ENCODE measurements at regions not wholly inside any gene's neighbourhood (a gene's known extent, or its start where the extent isn't known, plus 50 kb on each side); places are given as distances from the start of the nearest gene placed in this dataset.

DNA sequence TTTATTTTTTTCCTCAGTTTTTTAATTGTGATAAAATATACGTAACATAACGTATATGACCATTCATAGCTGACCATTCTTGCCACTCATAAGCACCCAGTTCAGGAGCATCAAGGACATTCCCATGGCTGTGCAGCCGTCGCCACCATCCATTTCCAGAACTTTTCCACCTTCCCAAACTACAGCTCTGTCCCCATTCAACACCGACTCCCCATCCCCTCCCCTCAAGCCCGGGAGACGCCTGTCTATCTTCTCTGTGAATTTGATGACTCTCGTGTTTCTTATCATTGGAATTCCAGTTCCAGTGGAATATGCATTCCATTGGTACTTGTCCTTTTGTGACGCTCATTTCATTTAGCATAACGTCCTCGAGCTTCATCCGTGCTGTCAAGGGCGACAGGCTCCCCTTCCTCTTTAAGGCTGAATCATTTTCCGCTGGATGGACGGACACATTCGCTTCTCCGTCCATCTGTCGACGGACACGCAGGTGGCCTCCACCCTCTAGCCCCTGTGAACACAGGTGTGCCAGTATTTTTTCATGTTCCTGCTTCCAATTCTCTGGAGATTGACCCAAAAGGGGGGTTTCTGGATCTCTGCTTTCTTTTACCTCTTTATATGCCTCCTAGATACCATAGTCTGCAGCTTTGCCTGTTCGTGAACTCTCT is 88.1 kb downstream of the YTHDF1 start:
- peak; percentile 31 for DNase-seq

DNA sequence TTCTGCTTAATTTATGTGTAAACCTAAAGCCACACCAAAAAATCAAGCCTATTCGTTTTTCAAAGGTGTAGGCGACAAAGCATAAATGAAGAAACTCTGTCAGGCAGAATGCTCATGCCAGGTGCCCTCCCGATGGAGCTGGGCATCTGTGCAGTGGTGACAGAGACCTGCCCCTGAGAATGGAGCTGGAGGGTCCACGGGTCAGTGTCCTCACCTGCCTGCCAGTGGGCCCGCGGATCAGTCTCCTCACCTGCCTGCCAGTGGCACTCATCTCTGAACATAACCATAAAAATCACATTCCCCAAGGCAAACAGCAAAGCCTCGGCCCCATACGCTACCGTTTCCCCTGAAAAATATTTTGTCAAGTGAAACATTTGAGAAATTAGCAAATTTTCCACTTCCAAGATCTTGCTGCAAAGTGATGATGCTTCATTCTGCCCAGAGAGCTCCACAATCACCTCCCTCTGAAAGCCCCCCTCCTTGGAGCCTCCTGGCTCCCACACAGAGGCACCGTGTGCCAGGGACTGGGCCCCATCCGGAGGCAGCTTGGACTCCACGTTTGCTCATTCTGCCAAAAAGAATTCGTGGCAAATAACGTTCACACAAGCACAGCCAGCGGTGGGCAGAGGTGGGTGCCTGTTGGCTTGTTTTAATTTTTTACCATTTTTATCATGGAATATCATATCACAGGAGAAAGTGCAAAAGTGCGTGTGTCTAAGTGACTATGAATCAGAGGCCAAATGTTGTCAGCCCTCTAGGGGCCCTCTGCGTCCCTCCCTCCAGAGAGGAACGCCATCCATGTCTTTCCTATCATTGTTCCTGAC is 88.8 kb downstream of the YTHDF1 start:
- DNase-seq = peak; percentile 16

DNA sequence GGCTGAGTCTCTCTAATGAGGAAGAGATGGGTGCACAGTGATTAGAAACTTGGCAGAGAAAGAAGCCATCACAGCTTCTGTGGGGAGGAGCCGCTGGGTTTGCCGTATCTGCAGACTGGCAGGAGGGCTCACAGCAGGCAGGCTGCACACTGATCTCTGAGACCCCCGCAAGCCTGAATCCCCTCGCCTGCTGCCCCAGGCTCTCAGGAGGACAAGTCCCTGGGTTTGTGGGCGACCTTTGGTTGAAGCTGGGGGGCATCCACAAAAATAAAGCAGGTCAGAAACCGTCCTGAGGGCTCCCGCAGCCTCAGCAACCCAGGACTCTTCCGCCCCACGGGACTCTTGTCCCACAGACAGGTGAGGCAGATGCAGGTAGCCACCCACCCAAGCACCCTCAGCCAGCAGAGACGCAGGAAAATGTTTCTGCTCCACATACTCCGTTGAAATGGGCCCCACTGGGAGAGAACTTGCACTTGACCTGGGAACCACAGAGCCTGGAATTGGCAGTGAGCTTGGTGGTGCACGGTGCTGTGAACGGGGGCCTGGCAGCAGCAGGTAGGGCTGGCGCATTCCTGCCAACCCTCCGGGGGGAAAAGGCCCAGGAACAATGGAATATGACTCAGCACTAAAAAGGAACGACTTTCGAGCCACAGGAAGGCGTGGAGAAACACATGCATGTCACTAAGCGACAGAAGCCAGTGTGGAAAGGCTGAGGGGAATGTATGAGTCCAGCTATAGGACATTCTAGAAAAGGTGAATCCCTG is 89.9 kb downstream of the YTHDF1 start:
- DNase-seq = peak; percentile 50

DNA sequence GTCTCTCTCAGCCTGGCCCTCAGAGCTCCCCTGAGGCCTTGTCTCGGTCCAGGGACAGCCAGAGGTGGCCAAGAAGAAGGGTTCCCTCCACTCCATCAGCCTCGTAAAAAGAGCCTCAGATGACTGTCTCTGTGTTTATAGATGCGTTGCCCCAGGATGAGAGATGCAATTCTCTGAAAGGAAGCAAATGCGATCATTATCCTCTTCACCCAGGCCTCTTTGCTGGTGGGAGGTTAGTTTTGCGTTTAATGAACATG is 90.4 kb downstream of the YTHDF1 start:
- no peak for DNase-seq

DNA sequence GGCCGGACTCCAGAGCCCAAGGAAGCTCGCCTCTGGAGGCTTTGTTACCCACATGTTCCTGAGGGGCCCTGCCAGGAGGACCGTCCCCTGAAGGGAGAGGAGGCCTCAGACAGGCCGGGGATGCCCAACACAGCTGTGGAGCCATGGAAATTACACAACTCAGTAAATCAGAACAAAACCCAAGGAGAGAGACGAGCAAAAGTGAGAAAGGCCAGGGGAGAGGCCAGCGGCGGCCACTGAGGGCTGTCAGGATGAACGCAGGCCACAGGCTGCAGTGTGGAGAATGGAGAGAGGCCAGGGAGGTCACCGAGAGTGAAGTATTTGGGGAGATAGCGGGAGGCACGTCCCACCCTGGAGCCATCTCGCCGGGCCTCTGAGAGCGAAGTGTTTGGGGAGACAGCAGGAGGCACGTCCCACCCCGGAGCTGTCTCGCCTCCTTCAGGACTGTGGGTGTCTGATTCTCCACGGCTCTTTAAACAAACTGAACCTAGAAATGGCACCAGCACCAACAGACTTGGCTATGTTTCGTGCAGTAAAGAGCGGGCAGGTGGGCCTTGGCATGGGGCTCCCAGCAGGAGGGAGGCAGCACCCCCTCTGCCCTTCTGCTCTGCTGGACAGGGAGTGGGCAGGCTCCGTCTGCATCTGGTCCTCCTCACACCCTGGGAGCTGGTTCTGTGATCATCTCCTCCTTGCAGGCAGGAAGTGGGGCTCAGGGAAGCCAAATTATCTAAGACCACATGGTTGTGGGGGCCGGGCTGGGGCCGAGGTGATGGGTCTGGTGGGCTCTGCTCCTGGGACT is 91.0 kb downstream of the YTHDF1 start:
- peak; percentile 42 for DNase-seq

DNA sequence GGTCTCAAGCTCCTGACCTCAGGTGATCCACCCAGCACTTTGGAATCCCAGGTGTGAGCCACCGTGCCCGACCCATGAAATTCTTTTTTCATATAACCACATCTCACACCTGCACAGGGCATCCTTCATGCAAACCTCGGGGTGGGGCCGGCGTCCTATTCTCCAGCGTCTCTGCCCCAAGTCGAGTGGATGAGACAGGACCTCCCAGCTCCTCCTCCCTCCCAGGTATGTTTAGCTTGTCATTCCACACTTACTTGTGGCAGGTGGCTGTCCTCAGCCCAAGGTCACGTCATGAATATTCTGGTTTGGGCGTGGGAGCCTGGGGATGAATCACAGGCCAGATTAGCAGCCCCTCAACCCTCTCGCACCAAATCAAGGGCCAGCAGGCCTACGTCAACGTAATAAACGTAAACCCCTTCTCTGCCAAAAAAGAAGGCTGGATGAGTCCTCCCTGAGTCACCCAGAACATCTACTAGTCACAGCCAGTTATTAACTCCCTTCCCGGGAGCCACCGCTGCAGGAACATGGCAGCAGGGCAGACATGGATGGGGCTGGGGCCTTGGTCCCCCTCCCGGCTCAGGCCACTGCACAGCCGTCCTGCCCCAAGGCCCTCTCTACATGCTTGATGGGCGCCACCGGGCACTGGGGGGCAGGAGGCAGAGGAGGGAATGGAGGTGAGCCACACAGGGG is 91.7 kb downstream of the YTHDF1 start:
- peak; percentile 35 for DNase-seq

DNA sequence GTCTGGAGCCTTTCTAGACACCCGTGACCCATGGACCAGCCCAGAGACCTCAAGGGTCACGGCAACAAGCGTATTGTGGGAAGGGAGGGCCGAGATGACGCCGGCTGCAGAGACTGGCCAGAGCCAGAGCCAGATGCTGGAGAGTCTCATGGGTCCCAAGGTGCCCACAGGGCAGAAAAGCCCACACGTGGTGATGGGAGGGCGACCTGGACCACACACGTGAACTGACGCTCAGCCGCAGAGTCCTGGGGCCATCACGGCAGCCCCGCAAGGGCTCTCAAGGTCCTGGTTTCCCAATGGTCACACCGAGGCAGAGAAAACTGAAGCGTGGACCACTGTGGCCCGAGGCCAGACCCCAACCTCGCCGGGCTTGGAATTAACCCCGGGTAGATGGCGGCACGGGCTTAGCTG is 92.6 kb downstream of the YTHDF1 start:
- peak; percentile 40 for DNase-seq

DNA sequence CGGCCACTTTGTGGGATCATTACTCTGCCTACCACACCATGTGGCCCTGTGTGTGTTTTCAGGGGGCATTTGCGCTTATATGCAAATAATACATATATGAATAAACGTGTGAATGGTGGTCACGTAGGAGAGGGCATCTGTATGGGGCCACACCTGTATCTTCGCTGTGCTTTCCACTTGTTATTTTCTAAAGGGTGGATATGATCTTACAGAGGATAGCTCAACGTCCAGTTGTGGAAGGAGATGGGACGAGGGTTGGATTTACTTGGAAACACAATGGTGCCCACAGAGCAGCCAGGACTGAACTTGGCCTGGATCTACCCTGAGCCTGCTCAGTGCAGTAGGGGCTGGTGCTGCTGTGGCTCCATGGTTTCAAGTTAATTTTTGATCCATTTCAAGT is 93.3 kb downstream of the YTHDF1 start:
- peak; percentile 15 for DNase-seq

DNA sequence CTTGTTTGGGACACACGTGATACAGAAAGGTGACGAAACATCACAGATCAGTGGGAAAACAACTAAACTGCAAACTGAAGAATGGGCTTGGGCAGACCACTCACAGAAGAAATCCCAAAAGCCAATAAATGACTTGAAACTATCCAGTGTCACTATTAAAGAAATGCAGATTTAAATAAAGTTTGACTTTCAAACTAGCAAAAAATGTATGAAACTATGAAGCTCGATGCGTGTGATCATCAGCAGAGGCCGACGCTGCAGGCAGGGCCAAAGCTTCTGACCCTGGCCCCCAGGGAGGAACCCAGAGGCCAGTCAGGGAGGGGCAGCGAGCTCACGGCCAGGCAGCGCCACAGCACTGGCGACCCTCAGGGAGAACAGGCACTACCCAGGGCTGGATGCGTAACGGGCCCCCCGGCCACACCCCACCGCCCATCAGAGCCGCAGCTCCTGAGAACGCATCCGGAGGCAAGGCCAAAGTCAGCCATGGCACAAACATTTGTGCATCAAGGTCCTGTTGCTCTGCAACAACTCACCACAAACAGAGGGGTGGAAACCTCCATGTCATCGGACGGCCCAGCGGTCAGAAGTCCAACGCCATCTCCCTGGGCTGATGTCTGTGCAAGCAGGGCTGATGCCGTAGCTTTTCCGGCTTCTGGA is 94.1 kb downstream of the YTHDF1 start:
- peak; percentile 49 for DNase-seq

DNA sequence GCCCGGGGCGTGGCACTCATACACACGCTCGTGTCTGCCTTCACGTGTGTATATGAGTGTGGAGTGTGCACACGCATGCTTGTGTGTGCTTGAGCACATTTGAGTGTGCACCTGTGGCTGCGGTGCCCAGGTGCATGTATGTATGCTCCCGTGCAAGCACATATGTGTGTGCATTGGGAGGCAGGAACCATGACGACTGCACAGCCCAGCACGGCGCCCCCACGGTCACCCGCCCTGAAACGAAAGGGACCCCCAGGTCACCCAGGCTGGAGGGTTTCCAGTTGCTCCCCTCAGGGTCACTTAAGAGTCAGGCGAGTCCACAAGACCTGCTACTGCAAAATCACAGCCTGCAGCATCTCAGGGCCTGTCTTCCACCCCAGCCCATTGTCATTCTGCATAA is 94.7 kb downstream of the YTHDF1 start:
- no peak for DNase-seq

DNA sequence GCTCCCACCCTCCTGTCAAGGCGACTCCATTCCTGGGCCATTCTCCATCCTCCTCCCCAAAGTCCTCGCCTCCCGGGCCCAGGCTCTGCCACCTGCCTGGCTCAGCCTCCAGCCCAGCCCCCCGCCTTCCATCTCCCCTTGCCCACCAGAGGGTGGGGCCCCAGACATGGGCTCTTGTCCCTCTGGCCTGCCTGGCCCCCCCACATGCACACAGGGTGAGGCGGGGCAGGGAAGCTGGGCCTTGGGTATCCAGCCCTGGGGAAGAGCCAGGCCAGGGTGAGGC is 95.2 kb downstream of the YTHDF1 start:
- no peak for DNase-seq

DNA sequence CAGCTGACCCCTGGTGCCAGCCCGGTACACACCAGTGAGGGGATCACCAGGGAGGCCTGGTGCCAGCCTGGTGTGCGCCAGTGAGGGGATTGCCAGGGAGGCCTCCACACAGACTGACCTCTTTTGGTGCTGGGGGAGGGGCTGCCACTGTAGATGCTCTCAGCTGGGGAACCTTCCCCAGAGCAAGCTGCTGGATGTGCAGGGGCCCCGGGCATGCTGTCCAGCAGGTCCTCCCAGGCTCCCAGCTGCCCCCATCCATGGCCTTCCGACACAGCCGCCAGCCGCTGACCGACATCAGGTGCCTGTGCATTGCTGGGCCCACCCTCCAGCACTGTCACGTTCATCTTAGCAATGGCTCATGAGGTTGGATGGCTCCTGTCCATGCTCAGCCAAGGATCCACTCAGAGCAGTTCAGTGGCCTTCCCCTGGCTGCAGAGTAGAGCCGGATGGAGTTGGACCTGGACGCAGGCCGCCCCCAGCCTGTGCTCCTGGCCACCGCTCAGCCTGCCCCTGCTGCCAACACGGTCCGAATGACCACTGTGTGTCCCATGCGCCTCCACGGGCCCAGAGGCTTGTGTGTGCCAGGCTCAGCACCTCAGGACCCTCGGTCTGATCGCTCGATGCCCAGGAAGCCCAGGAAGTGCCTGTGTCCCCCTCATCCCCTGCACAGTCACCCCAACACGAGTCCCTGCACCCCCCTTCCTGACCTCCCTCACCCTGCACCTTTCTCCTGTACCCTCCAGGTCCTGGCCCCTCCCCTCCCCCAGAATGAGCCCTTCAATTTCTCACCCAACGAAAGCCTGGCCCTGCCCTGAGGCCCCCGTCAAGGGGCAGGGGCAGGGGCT is 95.7 kb downstream of the YTHDF1 start:
- DNase-seq = no peak

DNA sequence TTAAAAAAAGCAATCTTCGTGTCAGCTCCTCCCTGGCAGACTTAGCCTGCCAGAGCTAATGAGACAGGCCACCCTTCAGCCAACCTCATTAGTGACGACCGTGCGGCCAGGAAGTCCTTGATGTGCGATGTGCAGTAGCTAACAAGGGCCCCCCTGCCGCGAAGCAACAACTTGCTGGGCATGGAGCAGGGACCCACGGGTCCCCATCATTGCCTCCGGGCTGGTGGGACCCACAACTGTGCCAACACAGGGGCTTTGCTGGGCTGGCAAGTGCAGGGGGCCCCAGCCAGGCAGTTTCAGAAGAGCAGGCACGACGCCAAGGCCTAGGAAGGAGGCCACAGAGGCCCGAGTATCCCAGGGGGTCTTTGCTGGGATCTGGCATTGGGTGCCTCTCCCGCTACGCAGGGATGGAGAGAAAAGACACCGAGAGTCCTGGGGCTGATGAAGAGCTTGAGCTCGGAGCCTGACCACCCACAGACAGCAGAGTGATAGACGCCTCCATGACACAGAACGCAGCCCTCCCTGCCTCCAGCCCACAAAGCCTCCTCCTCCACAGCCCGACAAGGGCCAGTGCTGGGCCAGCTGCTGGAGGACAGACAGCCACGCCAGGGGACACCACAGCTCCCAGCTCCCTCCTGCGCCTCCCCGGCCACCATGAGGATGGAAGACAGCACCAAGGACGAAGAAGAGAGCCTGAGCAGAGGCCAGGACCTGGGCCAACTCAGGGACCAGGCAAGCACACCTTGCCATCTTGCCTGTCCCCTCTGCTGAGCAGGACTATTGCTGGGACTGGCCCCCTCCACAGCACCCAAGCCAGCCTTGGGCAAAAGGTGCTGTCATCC is 96.6 kb downstream of the YTHDF1 start:
- no peak for DNase-seq

DNA sequence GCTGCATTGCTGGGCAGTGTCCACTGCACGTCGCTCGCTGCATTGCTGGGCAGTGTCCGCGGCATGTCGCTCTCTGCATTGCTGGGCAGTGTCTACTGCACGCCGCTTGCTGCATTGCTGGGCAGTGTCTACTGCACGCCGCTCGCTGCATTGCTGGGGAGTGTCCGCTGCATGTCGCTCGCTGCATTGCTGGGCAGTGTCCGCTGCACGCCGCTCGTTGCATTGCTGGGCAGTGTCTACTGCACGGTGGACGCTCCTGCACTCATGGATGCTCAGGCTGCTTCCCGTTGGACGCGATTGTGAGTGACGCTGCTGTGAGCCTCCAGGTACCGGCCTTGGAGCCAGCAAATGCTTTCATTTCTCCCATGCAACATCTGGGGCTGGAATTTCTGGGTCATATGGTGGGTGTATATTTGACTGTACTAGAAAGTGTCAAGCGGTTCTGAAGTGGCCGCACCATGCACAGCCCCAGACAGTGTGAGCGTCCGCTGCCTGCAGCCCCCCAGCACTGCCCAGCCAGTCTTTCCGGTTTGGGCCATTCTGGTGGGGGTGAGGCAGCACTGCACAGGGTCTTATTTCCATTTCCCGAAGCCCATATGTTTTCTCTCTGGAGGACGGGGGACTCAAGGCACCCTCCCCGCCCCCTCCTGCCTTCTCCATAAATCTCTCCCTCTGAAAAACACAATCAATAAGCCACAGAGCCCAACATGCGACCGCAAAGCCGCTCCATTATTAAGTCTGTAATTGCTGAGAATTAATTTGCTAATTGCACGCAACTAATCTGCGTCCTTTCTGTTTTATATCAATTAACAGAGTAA is 97.4 kb downstream of the YTHDF1 start:
- DNase-seq = no peak

DNA sequence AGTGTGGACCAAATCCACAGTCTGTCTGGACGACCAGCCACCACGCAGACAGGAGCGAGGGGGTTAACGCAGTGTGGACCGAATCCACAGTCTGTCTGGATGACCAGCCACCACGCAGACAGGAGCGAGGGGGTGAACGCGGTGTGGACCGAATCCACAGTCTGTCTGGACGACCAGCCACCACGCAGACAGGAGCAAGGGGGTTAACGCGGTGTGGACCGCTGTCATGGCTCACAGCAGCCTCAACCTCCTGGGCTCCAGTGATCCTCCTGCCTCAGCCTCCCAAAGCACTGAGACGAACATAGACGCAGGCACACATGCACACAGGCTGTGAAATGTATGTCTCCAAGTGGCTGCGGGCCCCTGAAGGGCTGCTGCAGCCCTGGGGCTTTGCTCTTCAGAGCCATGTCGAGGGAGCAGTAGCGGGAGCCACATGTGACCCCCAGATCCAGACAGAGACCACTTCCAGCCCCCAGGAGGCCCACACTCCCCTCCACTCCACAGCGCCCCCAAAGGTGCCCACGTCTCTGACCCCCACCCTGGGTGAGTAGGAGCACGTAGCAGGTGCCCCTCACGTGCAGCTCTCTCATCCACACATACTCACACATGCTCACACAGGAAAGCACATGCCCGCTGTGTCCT is 98.1 kb downstream of the YTHDF1 start:
- no peak for DNase-seq

DNA sequence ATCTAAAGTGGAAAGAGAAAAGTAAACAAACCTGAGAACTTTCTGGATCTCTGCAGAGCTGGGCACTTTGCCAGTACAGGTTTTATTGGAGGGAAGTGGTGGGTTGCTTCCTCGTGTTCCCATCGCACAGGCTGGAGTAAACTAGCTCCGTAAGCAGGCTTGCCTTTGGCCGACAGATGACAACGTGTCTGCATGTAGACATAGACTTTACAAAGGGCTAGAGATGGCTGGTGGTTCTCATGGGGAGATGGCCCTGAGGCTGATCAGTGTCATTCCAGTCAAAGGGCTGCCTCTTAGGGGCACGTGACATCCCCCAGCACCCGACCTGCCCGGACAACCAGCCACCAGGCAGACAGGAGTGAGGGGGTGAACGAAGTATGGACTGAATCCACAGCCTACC is 98.8 kb downstream of the YTHDF1 start:
- DNase-seq = no peak

DNA sequence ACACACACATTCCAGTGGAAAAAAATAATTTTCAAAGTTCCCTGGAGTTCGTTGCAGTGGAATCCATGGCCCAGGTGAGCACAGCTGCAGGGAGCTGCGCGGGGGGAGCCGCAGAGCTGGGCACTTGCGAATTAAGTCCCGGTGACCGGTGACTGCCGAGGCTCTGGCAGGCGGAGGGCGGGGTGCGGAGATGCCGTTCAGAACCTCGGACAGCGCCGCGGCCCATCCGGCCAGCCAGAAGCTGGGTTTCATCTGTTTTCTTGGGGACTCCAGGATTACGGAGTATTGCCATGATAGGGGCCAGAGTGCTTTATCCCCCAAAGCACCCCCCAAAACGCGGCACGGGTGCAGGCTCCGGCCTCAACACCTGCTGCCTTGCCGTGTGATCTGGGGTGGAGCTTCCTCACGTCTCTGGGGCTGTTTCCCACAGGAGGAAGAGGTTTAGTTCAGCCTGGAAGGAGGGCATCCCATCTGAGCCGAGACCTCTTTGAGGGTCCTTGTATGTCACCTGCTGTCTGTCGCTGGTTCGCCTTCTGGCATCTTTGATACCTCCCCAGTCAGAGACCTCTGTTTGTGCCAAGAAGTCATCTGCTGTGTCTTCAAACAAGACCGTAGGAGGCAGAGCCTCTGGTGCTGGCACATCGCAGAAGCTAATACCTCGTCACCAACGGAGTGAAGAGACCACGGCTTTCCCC is 99.4 kb downstream of the YTHDF1 start:
- peak; percentile 71 for DNase-seq

All from islet precursor cell (in vitro differentiated cells).